ENCODE measurements at regions not wholly inside any gene's neighbourhood (a gene's known extent, or its start where the extent isn't known, plus 50 kb on each side); places are given as distances from the start of the nearest gene placed in this dataset.

DNA sequence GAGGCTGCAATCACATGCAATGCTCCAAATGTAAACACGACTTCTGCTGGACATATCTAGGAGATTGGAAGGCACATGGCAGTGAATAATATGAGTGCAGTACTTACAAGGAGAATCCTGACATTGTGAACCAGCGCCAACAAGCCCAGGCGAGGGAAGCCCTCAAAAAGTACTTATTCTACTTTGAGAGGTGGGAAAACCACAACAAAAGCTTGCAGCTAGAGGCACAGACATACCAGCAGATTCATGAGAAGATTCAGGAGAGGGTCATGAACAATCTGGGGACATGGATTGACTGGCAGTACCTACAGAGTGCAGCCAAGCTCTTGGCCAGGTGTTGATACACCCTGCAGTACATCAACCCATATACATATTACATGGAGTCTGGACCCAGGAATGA is 475.7 kb upstream of the CDH2 start:
- H3K4me3 ChIP-seq (ENCODE audit: control insufficient read depth, low read depth, low read length) = no peak overlapping the region
- TF ChIP-seq, protein P1, sequence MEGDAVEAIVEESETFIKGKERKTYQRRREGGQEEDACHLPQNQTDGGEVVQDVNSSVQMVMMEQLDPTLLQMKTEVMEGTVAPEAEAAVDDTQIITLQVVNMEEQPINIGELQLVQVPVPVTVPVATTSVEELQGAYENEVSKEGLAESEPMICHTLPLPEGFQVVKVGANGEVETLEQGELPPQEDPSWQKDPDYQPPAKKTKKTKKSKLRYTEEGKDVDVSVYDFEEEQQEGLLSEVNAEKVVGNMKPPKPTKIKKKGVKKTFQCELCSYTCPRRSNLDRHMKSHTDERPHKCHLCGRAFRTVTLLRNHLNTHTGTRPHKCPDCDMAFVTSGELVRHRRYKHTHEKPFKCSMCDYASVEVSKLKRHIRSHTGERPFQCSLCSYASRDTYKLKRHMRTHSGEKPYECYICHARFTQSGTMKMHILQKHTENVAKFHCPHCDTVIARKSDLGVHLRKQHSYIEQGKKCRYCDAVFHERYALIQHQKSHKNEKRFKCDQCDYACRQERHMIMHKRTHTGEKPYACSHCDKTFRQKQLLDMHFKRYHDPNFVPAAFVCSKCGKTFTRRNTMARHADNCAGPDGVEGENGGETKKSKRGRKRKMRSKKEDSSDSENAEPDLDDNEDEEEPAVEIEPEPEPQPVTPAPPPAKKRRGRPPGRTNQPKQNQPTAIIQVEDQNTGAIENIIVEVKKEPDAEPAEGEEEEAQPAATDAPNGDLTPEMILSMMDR (IDR thresholded peaks at IDR 0.05; ENCODE audit: control insufficient read depth, insufficient read depth, low read depth, low read length, missing control alignments) = no peak
- DNase-seq (ENCODE audit: low read depth) = no peak

- H3K4me3 ChIP-seq (ENCODE audit: control insufficient read depth, low read depth, low read length) = no peak overlapping the region
- DNase-seq (ENCODE audit: low read depth) = no peak
- TF ChIP-seq, protein P1 (IDR thresholded peaks at IDR 0.05; ENCODE audit: control insufficient read depth, insufficient read depth, low read depth, low read length, missing control alignments) = no peak
These were observed 474.4 kb upstream of the CDH2 start for GRCh38 chr18:28651298-28651697.

DNA sequence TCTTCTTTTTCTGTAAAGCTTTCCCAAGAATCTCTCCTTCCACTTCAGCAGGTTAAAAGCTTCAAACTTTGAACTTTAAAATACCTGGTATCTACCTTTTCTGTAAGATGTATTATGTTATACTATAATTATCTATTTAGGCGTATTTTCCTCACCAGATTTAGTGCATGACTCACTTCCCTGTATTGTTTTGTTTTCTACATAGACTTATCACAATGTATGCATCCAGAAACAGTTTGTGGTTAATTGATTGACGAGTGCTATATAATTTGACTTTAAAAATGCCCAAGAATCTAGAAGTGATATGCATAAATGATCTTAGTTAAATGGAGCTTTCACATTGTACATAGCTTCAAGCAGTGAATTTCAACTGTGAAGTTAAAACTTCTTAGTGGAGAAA is 473.9 kb upstream of the CDH2 start:
- H3K4me3 ChIP-seq (ENCODE audit: control insufficient read depth, low read depth, low read length) = no peak overlapping the region
- TF ChIP-seq, protein P1 (IDR thresholded peaks at IDR 0.05; ENCODE audit: control insufficient read depth, insufficient read depth, low read depth, low read length, missing control alignments) = no peak
- no peak for DNase-seq (ENCODE audit: low read depth)

DNA sequence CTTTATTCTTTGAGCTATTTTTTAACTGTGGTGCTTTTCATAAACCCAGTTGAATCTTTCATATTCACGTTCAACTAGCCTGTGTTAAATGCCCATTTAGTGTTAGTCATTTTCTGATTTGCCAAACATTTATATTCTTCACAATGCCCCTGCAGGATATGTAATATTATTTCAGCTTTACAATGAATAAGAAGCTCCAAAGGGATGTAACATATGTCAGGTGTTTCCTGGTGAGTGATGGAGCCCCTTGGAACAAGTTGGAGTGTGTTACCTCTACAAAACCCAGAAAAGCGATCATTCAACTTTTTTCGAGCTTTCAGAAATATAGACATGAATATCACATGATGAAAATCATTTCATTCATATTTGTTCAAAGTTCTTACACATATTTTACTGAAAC is 471.0 kb upstream of the CDH2 start:
- no peak for DNase-seq (ENCODE audit: low read depth)
- TF ChIP-seq, protein P1 (IDR thresholded peaks at IDR 0.05; ENCODE audit: control insufficient read depth, insufficient read depth, low read depth, low read length, missing control alignments) = no peak
- no peak overlapping the region for H3K4me3 ChIP-seq (ENCODE audit: control insufficient read depth, low read depth, low read length)

DNA sequence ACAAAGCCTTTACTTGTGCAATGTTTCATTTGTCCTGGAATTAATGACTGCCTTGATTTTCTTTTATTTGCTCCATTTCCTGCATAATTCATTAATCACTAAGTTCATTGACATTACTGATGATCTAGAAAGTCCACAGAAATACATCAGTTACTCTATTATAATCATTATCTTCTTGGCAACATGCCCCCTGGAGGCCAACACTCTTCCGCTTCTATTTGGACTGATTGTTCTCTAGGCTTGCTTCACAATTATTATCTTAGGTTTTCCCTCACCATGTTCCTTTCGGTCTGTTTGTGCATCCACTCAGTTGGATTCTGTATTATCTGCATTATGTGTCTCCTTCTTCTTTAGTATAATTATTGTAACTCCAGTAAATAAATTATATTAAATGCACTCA is 461.0 kb upstream of the CDH2 start:
- DNase-seq (ENCODE audit: low read depth) = no peak

DNA sequence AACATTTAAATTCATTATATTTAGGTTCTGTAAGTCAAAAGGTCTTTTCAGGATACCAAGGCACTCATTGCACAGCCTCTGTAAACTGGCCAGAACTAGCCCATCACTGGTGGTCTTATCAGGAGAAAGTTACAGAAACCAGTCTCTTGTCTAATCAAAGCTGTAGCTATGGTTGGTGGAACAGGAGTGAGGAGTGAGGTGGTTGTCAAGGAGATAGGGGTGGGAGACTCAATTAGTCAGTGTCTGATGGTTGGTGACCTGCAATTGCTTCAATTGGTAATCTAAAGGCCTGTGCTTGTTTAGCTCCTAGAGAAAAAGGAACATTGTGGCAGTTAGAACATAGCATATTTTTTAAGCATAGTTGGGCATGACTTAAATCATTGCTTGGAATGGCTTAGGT is 458.6 kb upstream of the CDH2 start:
- H3K4me3 ChIP-seq (ENCODE audit: control insufficient read depth, low read depth, low read length) = no peak overlapping the region

More for the DNA sequence above, 461.0 kb upstream of the CDH2 start:
- TF ChIP-seq, protein P1 (IDR thresholded peaks at IDR 0.05; ENCODE audit: control insufficient read depth, insufficient read depth, low read depth, low read length, missing control alignments) = no peak
- no peak overlapping the region for H3K4me3 ChIP-seq (ENCODE audit: control insufficient read depth, low read depth, low read length)

More for the DNA sequence above, 458.6 kb upstream of the CDH2 start:
- TF ChIP-seq, protein P1 (IDR thresholded peaks at IDR 0.05; ENCODE audit: control insufficient read depth, insufficient read depth, low read depth, low read length, missing control alignments) = no peak
- no peak for DNase-seq (ENCODE audit: low read depth)
